22Rv1 (cell line): ENCODE measurements at regions not wholly inside any gene's neighbourhood (a gene's known extent, or its start where the extent isn't known, plus 50 kb on each side); places are given as distances from the start of the nearest gene placed in this dataset.

Experiments
- CTCF ChIP-seq: fragments of 450-650 bp; IDR thresholded peaks from 2 replicates; pipeline ENCODE4 v1.5.1; 2017; ENCODE audit warnings: mild to moderate bottlenecking
- ZFX ChIP-seq: fragments of 450-650 bp; IDR thresholded peaks from 2 replicates; pipeline ENCODE4 v1.6.1; 2017; ENCODE audit warnings: antibody characterized with exemption, borderline replicate concordance

- TF ChIP-seq CTCF: no peak
- no peak for TF ChIP-seq ZFX
Observed at GRCh38 chr21:31399591-31399990, 55.5 kb upstream of the TIAM1 start.
